Dedifferentiated amniotic fluid mesenchymal stem cell (primary cell): ENCODE measurements at regions not wholly inside any gene's neighbourhood (a gene's known extent, or its start where the extent isn't known, plus 50 kb on each side); places are given as distances from the start of the nearest gene placed in this dataset.

Source experiments
- DNase-seq: peaks from one replicate; pipeline ENCODE4 v3.0.0-alpha.2; 2016; ENCODE audit errors: extremely low spot score

DNA sequence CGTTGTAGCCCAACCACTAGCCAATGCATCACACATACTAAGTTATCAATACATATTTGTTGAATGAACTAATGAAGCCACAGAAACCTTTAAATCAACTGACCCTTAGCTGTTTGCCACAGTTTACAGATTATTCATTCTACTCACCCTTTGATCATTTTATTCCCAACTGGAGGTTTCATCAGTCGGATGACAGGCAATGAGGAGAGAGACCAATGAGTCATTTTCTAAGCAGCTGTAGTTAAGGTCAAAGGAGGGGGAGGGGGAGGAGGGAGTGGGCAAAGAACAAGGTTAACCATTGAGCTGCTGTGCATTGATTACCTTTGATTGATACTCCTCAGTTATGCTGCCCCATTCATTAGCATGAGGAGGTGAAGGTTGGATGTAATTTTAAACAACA lies 469.5 kb downstream of the VRK1 start:
- no peak for DNase-seq

DNA sequence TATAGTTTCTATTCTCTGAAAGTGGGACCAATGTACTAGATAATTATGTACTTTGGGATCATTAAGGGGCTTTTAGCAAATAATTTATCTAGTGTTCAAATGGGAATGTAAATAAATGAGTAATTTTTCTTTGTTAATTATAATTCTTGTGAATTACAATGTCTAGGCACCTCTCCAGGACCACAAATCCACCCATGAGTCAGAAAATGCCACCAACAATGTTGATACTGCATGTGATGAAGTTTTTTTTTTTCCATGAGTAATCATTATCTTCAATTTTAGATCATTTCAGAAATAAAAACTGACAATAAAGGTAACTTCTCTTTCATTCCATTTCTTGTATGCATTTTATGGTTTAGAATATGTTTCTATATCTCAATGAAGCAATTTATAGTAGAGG lies 470.3 kb downstream of the VRK1 start:
- no peak for DNase-seq

DNA sequence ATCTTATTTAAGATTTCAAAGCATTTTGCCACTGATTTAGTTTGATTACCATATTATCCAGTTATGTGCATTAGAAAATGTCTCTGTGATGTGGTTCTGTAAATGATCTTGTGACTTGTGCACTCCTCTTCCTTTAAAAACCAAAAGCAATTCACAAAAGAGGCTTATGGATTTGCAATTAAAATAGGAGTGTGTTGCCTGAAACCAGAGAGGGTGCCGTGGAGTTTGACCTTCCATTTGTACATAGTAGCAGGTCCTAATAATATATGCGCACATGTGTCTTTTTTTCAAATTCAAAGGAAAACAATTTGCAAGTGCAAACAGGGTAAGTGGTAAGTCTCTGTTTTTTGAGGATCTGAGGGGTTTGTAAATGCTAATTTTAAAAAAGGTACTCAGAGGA lies 470.9 kb downstream of the VRK1 start:
- DNase-seq: no peak

DNA sequence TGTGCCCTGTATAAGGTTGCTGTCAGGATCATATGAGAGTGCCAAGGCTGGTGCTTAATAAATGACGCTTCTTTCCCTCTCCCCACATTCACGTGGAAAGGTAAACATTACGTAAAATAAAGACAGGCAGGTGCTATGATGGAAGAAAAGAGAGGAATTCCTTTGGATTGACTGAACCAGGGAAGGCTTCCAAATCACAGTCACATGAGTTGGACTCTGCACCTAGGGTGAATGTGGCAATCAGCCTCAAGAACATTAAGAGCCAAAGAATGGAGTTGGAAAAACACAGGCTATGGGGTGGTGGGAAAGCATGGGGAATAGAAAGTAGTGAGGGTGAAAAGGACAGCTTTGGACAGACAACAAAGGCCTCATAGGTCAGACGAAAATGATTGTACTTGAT lies 473.1 kb downstream of the VRK1 start:
- no peak for DNase-seq

DNA sequence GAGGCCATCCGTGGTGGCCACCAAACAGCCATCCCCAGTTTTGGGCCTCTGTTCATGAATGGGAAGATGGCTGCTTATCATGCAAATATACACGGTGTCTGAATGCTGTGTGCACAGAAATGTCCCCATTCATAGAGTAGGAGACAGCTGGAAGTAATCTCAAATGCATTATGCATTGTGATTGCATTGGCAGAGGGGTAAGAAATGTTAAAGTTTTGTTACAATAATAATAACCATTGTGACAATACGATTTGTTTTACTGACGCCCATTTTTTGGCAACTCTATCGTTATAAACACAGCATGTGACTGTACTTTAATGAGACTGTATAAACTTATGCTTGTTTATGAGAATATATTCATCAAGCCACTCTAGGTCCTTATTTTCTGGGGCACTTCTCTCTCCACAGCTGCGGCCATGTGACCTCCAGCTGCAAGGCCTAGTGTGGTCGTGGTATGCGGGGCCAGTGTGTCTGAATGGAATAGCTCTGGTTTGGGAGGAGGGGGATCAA lies 474.3 kb downstream of the VRK1 start:
- no peak for DNase-seq

DNA sequence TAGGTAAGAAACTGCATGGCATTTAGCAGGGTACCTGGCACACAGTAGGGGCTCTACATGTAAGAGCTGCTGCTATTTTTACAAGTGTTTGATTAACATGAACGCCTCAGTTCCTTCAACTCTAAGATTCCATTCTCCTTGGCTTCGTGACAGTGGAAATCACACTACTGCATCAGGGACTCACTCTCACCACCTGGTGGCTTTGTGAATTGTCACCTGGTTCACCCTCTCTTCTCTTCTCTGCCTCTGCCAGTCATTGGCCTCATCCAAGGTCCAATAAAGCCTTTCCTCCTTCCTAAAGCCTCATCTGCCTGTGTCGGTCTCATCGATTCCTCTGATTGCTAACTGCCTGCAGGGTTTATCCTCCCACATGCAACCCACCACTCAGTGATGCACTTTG lies 476.4 kb downstream of the VRK1 start:
- no peak for DNase-seq

DNA sequence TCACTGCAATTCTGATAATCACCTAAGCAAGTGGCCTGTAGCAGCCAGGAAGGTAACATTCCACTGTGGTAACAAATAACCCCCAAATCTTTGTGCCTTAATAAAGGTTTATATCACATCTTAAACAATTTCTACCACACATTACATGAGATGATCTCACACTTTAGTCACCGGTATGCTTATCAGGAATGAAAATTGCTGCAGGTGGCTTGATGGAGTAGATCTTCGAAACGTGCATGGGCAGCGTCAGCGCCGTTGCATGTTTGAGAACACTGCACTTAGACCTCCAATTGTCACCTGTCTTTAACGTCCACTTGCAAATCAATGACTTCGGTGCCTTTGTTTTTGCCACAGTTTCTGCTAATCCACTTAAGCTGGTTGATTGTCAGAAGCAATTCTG lies 477.4 kb downstream of the VRK1 start:
- no peak for DNase-seq

DNA sequence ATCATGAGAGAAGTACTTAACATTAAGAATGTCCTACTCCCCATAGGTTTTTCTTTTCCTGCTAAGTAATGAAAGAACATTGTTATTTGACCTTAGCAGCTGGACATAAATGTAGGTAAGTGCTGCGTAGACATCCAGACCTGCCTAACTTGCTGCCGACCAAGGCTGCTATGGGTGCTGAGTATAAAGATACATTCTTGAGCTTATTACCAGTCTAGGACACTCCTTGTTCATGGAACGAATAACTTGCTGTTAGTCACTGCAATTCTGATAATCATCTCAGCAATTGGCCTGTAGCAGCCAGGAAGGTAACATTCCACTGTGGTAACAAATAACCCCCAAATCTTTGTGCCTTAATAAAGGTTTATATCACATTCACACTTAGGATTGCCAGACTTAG lies 478.1 kb downstream of the VRK1 start:
- no peak for DNase-seq

DNA sequence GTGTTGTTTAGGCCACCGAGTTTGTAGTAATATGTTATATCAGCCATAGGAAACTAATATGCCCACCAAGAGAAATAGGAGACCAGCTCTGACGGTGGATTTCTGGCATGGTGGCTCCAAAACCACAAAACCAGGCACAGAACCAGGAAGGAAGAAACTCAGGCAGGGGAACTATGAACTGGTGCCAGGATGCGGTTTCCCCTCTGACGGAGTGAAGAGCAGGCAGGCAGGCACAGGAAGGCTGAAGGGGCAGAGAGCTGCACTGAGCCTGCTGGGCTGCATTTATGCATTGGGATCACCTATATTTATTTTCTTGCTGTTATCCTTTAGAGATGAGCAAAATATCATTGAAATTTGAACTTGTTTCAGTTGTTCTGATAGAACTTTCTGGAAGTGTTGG lies 479.4 kb downstream of the VRK1 start:
- DNase-seq: no peak

DNA sequence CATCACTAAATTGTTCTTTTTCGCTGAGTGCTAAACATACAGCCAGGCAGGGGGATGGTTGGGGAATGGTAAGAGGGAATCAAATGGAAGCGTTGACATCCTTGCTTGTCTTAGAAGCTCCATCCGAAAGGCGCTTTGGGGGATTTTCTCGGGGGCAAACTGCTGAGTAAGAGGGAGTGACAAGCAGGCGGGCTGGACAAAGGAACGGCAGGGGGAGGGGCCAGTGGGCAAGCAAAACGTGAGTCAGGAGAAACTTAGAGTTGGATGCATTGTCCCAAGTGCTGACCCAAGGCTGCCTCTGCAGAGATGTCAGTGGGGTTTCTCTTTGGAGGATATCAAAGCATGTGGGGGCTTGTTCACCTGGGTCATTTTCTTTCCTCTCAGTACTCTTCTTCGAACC lies 480.5 kb downstream of the VRK1 start:
- no peak for DNase-seq

DNA sequence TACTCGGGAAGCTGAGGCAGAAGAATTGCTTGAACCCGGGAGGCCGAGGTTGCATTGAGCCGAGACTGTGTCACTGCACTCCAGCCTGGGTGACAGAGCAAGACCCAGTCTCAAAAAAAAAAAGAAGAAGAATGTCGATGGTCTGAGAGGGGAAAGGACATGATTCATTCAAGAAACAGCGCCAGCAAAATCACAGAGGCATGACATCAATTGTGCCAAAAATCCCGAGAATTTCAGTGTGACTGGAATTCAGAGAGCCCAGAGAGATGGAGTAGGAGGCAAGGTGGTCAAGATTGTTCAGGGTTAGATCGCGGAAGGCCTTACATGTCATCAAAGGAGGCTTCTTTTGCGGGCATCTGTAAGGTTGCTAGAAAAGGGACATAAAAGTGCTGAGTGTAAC lies 483.3 kb downstream of the VRK1 start:
- no peak for DNase-seq

DNA sequence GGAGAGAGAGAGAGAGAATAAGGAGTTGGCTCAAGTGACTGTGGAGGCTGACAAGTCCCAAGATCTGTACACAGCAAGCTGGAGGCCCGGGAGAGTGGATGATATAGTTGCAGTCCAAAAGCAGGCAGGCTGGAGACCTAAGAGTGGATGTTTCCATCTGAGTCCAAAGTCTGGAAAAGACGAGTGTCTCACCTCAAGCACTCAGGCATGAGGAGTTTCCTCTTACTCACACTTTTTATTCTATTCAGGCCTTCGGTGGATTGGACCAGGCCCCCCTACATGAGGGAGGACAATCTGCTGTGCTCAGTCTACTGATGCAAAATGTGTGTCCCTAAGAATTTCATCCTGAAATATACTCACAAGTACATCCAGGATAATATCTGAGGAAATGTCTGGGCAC lies 484.6 kb downstream of the VRK1 start:
- DNase-seq: no peak

DNA sequence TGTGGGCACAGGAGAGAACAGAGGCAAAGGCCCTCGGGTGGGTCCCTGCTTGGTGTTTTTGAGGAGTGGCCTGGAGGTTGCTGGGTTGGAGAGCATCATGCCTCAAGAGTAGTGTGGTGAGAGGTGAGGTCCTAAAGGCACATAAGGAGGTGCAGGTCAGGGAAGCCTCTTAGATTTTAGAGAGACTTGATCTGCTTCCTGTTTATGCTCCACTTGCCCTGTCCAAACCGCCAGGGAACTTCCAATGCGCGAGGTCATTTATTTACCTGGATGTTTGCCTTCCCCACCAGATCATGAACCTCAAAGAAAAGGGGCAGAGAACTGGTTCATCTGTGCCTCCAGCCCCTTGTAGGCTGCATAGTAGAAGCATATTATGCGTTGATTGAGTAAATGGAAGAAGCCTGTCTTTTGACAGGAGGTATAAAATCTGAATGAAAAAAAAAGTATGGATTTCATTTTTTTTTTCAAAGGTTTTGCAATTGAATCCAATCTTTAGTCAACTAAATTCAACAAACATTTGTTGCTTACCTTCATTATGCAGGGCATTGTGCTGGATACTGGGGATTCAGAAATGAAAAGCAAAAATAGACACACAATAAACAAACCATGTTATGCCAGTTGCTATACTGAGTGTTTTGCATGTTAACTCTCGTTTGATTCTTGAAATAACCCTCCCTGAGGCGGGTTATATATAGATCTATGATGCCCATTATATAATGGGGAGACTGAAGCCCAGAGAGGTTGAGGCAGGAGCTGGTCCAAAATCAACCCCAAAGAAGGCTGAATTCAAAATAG lies 485.2 kb downstream of the VRK1 start:
- no peak for DNase-seq

DNA sequence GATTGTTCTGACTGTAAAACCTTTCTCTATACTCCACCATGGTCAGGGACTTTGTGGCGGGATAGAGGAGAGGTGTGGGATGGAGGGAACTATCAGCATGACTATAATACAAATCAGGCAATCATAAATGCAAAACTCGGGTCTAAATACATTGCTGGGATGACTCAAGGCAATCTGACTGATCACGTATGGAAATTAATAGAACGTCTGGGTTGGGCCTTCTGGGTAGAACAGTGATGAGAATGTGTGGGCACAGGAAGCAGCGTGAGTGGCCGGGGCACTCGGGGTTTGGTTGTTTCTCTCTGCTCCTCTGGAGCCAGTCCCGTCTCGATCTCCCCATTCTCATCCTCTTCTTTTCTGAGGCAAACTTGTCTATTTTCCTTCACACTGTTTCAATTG lies 485.8 kb downstream of the VRK1 start:
- DNase-seq: no peak

DNA sequence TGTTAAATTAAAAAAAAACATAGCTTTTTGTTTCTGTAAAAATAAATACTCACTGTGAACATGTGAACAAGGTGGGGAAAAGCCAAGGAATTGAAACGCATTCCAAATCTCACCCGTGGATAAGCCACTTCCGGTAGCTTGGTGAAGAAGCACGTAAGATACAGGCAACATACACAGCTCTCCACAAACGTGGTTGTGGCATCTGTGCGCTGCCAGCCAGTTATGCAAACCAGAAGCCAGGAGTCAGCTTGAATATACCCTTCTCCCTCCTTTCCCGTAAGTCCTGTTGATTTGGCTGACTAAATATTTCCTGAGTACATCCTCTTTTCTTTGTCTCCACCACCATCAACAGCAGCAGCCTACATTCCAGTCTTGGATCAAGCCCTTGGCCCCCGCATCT lies 486.2 kb downstream of the VRK1 start:
- DNase-seq: no peak

DNA sequence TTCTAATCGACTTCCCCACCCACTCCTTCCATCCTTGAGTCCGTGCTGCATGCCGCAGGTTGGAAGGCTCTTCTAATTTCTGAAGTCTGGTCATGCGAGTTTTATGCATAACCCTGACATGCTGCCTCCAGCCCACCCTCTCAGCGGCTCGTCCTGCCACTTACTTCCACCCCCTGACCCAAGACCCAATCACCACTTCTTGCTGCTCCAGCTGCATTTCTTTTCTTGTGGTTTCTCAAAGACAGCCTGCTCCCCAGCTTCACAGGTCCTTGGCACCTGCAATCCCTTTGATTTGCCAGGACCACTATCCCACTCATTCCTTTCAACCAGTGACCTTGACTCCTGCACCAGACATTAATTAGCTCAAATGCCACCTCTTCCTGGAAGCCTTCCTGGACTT lies 486.7 kb downstream of the VRK1 start:
- no peak for DNase-seq

DNA sequence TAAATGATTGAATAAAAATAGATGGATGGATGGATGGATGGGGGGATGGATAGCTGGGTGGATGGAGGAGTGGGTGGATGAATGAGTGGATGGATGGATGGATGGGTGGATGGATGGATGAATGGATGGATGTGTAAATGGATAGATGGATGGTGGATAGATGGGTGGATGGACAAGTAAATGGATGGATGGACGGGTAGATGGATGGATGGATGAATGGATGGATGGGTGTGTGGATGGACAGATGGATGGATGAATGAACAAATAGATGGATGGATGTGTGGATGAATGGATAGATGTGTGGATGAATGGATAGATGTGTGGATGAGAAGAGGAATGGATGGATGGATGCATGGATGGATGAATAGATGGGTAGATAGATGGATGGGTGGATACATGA lies 490.8 kb downstream of the VRK1 start:
- DNase-seq: no peak

DNA sequence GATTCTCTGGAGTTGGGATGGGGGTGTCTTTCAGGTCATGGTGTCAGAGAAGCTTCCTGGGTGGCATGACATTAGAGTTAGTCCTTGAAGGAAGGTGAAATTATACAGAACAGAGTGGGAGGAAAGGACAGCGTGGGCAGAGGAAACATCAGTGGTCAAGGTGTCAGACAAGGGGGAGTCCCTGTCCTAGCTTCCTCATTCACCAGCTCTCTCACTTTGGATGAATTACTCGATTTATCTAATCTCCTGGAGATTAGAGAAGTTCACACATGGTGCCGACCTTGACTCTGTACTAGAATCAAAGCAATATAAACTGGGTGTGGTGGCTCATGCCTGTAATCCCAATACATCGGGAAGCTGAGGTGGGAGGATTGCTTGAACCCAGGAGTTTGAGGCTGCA lies 492.9 kb downstream of the VRK1 start:
- DNase-seq: no peak

DNA sequence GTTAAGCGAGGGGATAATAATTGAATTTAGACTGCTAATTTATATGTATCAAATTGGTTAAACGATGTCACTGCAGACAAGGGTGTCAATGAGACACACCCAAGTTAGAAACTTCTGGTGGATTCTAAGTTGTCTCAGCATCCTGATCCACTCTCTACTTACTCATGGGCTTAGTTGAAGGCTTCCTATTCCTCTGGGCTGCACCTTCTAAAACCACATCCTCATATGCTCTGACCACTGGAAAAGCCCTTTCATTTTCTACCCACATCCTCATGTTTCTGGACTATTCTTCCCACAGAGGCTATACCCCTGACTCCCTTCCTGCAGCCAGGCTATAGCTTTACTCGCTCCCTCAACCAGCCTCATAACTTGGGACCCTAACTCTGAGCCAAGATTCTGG lies 493.8 kb downstream of the VRK1 start:
- DNase-seq: no peak

DNA sequence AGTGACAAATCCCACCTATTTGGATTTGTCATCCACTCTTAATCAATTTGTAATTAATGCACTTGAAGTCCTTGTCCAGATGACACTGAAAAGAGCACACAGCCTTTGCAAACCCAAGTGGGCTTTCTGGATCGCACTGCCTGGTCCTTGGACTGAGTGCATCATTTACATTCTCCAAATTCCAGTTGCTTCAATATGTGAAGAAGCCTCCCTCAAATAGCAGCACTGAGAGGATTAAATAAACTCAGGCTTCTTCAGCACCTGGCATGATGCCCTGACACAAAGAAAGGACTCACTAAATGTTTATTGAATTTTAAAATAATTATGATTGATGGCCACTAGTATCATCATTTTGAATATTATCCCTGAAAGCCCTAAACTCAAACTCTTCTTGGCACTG lies 496.5 kb downstream of the VRK1 start:
- no peak for DNase-seq

DNA sequence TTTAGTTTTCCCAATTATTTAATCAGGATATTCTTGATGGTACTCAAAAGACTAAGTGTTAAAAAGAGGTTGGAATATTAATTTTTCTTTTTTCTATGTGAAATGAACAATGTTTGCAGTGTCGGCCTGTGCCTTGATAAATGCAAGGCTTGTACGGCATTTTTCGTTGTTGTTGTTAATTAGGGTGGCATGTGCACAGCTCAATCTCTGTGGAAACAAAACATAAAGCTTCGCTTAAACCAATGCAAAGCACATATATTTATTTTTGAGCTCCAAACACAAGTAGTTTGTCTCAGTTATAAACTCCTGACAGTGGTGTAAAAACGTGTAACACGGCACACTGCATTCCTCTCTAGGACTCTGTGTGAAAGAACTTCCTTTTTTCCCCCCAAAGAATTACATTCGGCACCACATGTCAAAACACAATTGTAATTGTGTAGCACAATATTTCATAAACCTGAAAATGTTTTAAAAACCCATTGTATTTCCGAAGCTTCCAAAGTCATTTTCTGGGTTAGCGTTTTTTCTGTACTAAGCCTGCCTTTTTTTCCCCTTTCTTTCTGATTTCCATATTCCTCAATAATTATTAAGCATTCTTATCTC lies 498.0 kb downstream of the VRK1 start:
- DNase-seq: no peak

DNA sequence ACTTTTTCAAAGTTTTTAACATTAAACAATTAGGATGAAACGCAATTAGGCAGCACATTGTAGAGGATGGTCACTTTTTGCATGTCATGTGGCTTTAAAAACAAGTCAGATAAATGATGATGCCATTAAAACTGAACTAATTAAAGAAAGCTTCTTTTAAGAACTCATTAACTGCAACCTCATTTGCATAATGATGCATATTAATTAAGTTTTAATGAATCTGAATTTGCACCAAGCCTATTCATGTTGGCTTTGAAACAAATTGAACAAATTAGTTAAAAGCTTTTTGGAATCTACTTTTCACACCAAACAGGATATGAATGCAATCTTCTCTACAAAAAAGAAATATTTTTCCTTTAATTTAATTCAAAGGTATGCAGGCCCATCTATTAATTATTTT lies 499.0 kb downstream of the VRK1 start:
- no peak for DNase-seq

DNA sequence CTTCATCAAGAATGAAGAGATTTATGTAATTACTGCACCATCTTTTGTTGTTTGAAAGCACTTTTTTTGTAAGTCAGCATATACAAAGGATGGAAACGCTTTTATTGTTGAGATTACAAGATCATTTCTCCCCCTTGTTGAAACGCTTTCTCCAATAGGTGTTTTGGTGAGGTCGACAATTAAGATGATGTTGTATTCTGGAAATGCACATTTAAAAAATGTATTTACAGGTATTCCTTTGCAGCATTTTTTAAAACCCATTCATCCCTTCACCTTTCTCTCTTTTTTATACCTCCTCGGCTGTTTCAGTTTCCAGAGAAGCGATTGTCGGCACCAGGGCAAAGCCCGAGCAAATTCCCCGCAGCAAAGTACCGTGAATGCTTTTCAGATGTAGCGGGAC lies 499.9 kb downstream of the VRK1 start:
- no peak for DNase-seq

DNA sequence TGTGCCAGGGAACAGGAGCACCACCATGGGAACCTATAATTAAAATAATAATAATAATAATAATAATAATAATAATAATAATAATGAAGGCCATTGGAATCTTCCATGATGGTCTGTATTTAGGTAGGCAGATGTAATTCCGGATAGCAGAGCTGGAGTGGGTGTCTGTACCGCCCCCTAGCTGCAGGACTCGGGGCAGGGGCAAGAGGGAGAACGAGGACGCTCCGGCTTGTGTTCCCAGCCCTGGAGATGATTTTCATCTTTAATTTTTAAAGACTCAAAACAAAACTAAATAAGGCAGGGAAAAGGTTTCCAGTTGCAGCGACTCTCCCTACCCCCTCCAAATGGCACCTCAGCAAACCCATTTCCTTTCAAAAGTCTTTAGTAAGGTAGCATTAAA lies 501.1 kb downstream of the VRK1 start:
- DNase-seq: no peak
